ENCODE measurements at regions not wholly inside any gene's neighbourhood (a gene's known extent, or its start where the extent isn't known, plus 50 kb on each side); places are given as distances from the start of the nearest gene placed in this dataset.

DNA sequence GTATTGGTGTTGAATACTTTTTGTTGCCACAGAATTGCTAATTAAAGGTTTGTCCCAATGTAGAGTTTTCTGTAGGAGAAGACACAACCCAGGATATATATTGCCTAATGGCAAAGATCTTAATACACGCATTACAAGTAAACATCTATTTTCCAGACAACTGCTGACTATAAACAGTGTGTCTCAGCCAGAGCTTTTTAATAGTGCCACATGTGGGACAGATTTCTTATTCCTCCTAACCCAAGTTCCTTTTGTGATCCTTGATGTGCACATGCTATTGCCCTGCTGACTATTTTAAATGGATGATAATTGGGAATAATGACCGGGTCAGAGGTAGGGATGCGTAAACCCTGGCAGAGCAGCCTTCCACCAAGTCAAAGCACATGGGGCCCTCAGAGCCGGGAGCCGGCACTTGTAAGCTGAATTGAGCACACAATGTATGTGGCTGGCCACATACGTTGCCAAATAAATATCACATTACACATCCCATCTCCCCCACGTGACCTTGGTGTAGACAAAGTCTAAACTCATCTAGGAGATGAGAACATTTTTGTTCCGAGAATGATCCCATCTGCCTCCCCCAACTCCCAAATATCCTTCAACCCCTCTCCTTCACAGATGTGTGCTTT, 209.8 kb upstream of the NFIA start:
- Mint-ChIP-seq H3K36me3 (ENCODE audit: insufficient read depth) (no peaks in the 10 kb centered on the region), H3K4me1 (ENCODE audit: low read depth in 2 of 2) (no peaks in the 10 kb centered on the region), H3K27ac (no peak overlapping the region), H3K27me3 (peaks cover 27 to 28% of the 10 kb centered on the region in 2 donors), H3K4me3 (no peak overlapping the region), H3K9me3 (no peaks in the 10 kb centered on the region)
- no peak for ATAC-seq (replicated peaks)
- no peak for DNase-seq

GRCh38 chr1:60870269-60870865, 212.0 kb upstream of the NFIA start:
- no peaks in the 10 kb centered on the region for H3K4me1 Mint-ChIP-seq (ENCODE audit: low read depth in 2 of 2)
- no peak overlapping the region for H3K4me3 Mint-ChIP-seq
- DNase-seq (no peak), ATAC-seq (replicated peaks) (no peak)
- H3K27me3 Mint-ChIP-seq = peaks cover 16 to 21% of the 10 kb centered on the region in 2 donors
- H3K9me3 Mint-ChIP-seq = no peaks in the 10 kb centered on the region
- H3K36me3 Mint-ChIP-seq (ENCODE audit: insufficient read depth) = no peaks in the 10 kb centered on the region
- no peak overlapping the region for H3K27ac Mint-ChIP-seq

DNA sequence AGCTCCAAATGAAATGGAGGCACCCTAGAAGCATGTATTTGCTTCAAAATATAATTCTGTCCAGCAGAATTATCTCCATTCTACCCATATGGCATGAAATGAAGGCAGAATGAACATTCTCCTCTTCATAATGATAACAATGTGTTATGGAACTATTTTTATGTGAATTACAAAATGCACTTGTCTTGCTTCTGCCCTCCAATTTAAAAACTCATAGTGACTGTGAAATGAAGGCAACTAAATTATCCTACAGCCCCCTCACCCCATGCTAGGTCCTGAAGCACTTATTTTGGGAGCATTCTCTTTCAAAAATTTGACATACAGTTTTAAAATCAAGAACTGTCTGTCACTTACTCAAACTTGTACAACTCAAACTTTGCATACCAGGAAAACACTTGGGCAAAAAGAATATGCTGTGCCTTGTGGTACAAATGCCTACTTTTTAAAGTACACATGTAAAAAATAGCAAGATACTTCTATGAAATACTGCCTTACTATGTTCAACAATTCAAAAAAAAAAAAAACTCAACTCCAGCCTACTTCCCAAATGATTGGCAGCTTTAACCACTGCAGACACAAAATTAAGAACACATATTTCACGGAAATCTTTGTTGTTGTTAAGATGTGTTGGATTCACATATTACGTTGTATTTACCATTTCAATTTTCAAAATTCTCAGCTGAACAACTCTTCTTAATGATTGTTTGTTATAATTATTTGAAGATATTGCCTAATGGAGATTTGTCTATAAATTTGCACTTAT, 213.3 kb upstream of the NFIA start:
- ATAC-seq (replicated peaks) (no peak), DNase-seq (no peak)
- H3K9me3 Mint-ChIP-seq = no peaks in the 10 kb centered on the region
- H3K27ac Mint-ChIP-seq = no peak overlapping the region
- no peaks in the 10 kb centered on the region for H3K36me3 Mint-ChIP-seq (ENCODE audit: insufficient read depth)
- no peaks in the 10 kb centered on the region for H3K4me1 Mint-ChIP-seq (ENCODE audit: low read depth in 2 of 2)
- no peak overlapping the region for H3K4me3 Mint-ChIP-seq
- H3K27me3 Mint-ChIP-seq = peaks cover 16 to 19% of the 10 kb centered on the region in 2 donors

GRCh38 chr1:60867782-60868181, 214.6 kb upstream of the NFIA start:
- Mint-ChIP-seq H3K27me3 (peaks cover 16 to 20% of the 10 kb centered on the region in 2 donors), H3K4me1 (ENCODE audit: low read depth in 2 of 2) (no peaks in the 10 kb centered on the region), H3K36me3 (ENCODE audit: insufficient read depth) (no peaks in the 10 kb centered on the region), H3K9me3 (no peaks in the 10 kb centered on the region), H3K4me3 (no peak overlapping the region), H3K27ac (no peak overlapping the region)
- ATAC-seq (replicated peaks) = no peak
- DNase-seq = no peak

GRCh38 chr1:60866917-60867531, 215.3 kb upstream of the NFIA start:
- Mint-ChIP-seq H3K9me3 (no peaks in the 10 kb centered on the region), H3K27ac (no peak overlapping the region), H3K27me3 (peaks cover 16 to 20% of the 10 kb centered on the region in 2 donors), H3K4me1 (ENCODE audit: low read depth in 2 of 2) (no peaks in the 10 kb centered on the region), H3K4me3 (no peak overlapping the region), H3K36me3 (ENCODE audit: insufficient read depth) (no peaks in the 10 kb centered on the region)
- ATAC-seq (replicated peaks) = no peak
- no peak for DNase-seq

GRCh38 chr1:60866226-60866900, 216.0 kb upstream of the NFIA start:
- Mint-ChIP-seq H3K27me3 (peaks cover 15 to 18% of the 10 kb centered on the region in 2 donors), H3K4me3 (no peak overlapping the region), H3K9me3 (no peaks in the 10 kb centered on the region), H3K27ac (no peak overlapping the region), H3K4me1 (ENCODE audit: low read depth in 2 of 2) (no peaks in the 10 kb centered on the region), H3K36me3 (ENCODE audit: insufficient read depth) (no peaks in the 10 kb centered on the region)
- DNase-seq (no peak), ATAC-seq (replicated peaks) (no peak)

- no peaks in the 10 kb centered on the region for H3K9me3 Mint-ChIP-seq
- DNase-seq = no peak
- peaks cover 6 to 18% of the 10 kb centered on the region in 2 donors for H3K27me3 Mint-ChIP-seq
- H3K36me3 Mint-ChIP-seq (ENCODE audit: insufficient read depth) = no peaks in the 10 kb centered on the region
- no peak overlapping the region for H3K4me3 Mint-ChIP-seq
- no peak overlapping the region for H3K27ac Mint-ChIP-seq
- no peaks in the 10 kb centered on the region for H3K4me1 Mint-ChIP-seq (ENCODE audit: low read depth in 2 of 2)
- no peak for ATAC-seq (replicated peaks)
Measured at GRCh38 chr1:60865166-60865565, 217.2 kb upstream of the NFIA start.

DNA sequence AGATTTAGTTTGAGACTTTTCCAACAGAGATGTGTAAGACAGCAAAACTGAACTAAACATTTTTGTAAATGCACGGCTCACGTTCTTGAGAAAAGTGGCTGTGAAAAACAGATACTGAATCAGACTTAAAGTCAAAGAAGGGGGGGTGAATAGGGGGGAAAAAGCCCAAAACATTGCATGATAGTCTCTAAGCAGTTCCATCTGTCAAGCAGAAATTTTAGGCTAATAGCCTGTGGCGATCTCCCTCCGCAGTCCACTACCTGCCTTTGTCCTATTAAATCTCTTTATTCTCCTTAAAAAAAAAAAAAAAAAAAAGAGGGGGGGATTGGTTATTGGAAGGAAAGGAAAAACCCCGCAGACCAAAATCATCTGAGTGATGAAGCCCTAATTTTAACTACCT, 217.6 kb upstream of the NFIA start:
- Mint-ChIP-seq H3K9me3 (no peaks in the 10 kb centered on the region), H3K4me1 (ENCODE audit: low read depth in 2 of 2) (no peaks in the 10 kb centered on the region), H3K36me3 (ENCODE audit: insufficient read depth) (no peaks in the 10 kb centered on the region), H3K27me3 (peaks cover 6 to 17% of the 10 kb centered on the region in 2 donors), H3K4me3 (no peak overlapping the region), H3K27ac (no peak overlapping the region)
- no peak for ATAC-seq (replicated peaks)
- no peak for DNase-seq

- Mint-ChIP-seq H3K4me3 (no peak overlapping the region), H3K27ac (no peak overlapping the region), H3K36me3 (ENCODE audit: insufficient read depth) (no peaks in the 10 kb centered on the region), H3K27me3 (peaks cover 6 to 17% of the 10 kb centered on the region in 2 donors), H3K4me1 (ENCODE audit: low read depth in 2 of 2) (no peaks in the 10 kb centered on the region), H3K9me3 (no peaks in the 10 kb centered on the region)
- ATAC-seq (replicated peaks) (no peak), DNase-seq (no peak)
Measured at GRCh38 chr1:60863131-60863530, 219.2 kb upstream of the NFIA start.

- no peak for DNase-seq
- H3K4me3 Mint-ChIP-seq = no peak overlapping the region
- no peak overlapping the region for H3K27ac Mint-ChIP-seq
- H3K4me1 Mint-ChIP-seq (ENCODE audit: low read depth in 2 of 2) = no peaks in the 10 kb centered on the region
- H3K9me3 Mint-ChIP-seq = no peaks in the 10 kb centered on the region
- H3K36me3 Mint-ChIP-seq (ENCODE audit: insufficient read depth) = no peaks in the 10 kb centered on the region
- peaks cover 6 to 18% of the 10 kb centered on the region in 2 donors for H3K27me3 Mint-ChIP-seq
- ATAC-seq (replicated peaks) = no peak
Measured at GRCh38 chr1:60861961-60862567, 220.3 kb upstream of the NFIA start.

DNA sequence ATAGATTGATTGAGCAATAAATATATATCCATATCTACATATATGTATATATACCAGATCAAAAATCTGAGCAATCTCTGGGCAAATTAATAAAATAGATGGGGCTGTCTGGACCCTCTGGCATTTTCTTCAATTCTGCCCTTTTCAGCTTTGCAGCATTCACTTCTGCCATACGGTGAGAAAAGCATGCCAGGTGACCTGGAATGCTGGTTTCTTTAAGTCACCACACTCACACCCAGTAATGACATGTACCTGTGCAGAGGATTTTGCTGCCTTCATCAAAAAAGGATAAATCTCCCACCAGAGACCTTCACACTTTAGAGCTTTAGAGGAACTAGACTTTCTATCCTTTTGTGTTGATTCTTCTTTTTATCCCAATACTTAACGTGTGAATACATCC, 223.2 kb upstream of the NFIA start:
- Mint-ChIP-seq H3K36me3 (ENCODE audit: insufficient read depth) (no peaks in the 10 kb centered on the region), H3K4me3 (no peak overlapping the region), H3K27ac (no peak overlapping the region), H3K4me1 (ENCODE audit: low read depth in 2 of 2) (no peaks in the 10 kb centered on the region), H3K9me3 (no peaks in the 10 kb centered on the region), H3K27me3 (peaks cover 11 to 24% of the 10 kb centered on the region in 2 donors)
- no peak for ATAC-seq (replicated peaks)
- no peak for DNase-seq

GRCh38 chr1:60857851-60858250, 224.5 kb upstream of the NFIA start:
- DNase-seq (no peak), ATAC-seq (replicated peaks) (no peak)
- H3K4me1 Mint-ChIP-seq (ENCODE audit: low read depth in 2 of 2) = no peaks in the 10 kb centered on the region
- H3K36me3 Mint-ChIP-seq (ENCODE audit: insufficient read depth) = no peaks in the 10 kb centered on the region
- H3K27me3 Mint-ChIP-seq = peaks cover 5 to 24% of the 10 kb centered on the region in 2 donors
- H3K9me3 Mint-ChIP-seq = no peaks in the 10 kb centered on the region
- no peak overlapping the region for H3K4me3 Mint-ChIP-seq
- H3K27ac Mint-ChIP-seq = no peak overlapping the region

GRCh38 chr1:60850084-60850483, 232.3 kb upstream of the NFIA start:
- Mint-ChIP-seq H3K36me3 (ENCODE audit: insufficient read depth) (no peaks in the 10 kb centered on the region), H3K9me3 (no peaks in the 10 kb centered on the region), H3K4me3 (no peak overlapping the region), H3K4me1 (ENCODE audit: low read depth in 2 of 2) (no peaks in the 10 kb centered on the region), H3K27me3 (peaks cover 0 to 9% of the 10 kb centered on the region in 2 donors), H3K27ac (no peak overlapping the region)
- DNase-seq (no peak), ATAC-seq (replicated peaks) (no peak)
